ENCODE measurements at regions not wholly inside any gene's neighbourhood (a gene's known extent, or its start where the extent isn't known, plus 50 kb on each side); places are given as distances from the start of the nearest gene placed in this dataset.
A peak's percentile ranks its signal among the peaks of the same experiment; 100 is the strongest.
"Not testable (repeated sequence)": the region's sequence is repeated elsewhere in the genome, so short reads cannot be mapped to it uniquely, and the experiment has no call there.

GRCh38 chr9:88831713-88832407, 159.4 kb upstream of the S1PR3 start:
- FAIRE-seq (no peak), DNase-seq (ENCODE audit: insufficient read length, low spot score) (no peak)

GRCh38 chr9:88833946-88834345, 157.3 kb upstream of the S1PR3 start:
- DNase-seq (ENCODE audit: insufficient read length, low spot score) (no peak), FAIRE-seq (no peak)

- DNase-seq (ENCODE audit: insufficient read length, low spot score) (no peak), FAIRE-seq (no peak)
Observed at GRCh38 chr9:88835038-88835466, 156.2 kb upstream of the S1PR3 start.

- FAIRE-seq = no peak
Observed at GRCh38 chr9:88835772-88836171, 155.5 kb upstream of the S1PR3 start.

GRCh38 chr9:88837731-88838130, 153.5 kb upstream of the S1PR3 start:
- DNase-seq (ENCODE audit: insufficient read length, low spot score) (no peak), FAIRE-seq (no peak)

More at GRCh38 chr9:88835772-88836171, 155.5 kb upstream of the S1PR3 start:
- no peak for DNase-seq (ENCODE audit: insufficient read length, low spot score)

GRCh38 chr9:88849878-88850277, 141.4 kb upstream of the S1PR3 start:
- not testable (repeated sequence) for FAIRE-seq; DNase-seq (ENCODE audit: insufficient read length, low spot score)

- DNase-seq (ENCODE audit: insufficient read length, low spot score) (peak; percentile 61), FAIRE-seq (no peak)
Observed at GRCh38 chr9:88852794-88853193, 138.5 kb upstream of the S1PR3 start.

- FAIRE-seq = no peak
- no peak for DNase-seq (ENCODE audit: insufficient read length, low spot score)
Observed at GRCh38 chr9:88870627-88871026, 120.6 kb upstream of the S1PR3 start.

GRCh38 chr9:88871669-88872068, 119.6 kb upstream of the S1PR3 start:
- no peak for FAIRE-seq
- DNase-seq (ENCODE audit: insufficient read length, low spot score) = no peak

- FAIRE-seq = no peak
- no peak for DNase-seq (ENCODE audit: insufficient read length, low spot score)
Observed at GRCh38 chr9:88872192-88872946, 118.9 kb upstream of the S1PR3 start.

- DNase-seq (ENCODE audit: insufficient read length, low spot score) (no peak), FAIRE-seq (no peak)
Observed at GRCh38 chr9:88873635-88874034, 117.6 kb upstream of the S1PR3 start.

- no peak for FAIRE-seq
- no peak for DNase-seq (ENCODE audit: insufficient read length, low spot score)
Observed at GRCh38 chr9:88874391-88874790, 116.9 kb upstream of the S1PR3 start.

GRCh38 chr9:88875400-88876120, 115.7 kb upstream of the S1PR3 start:
- FAIRE-seq = no peak
- DNase-seq (ENCODE audit: insufficient read length, low spot score) = no peak

- no peak for FAIRE-seq
Observed at GRCh38 chr9:88880199-88880598, 111.1 kb upstream of the S1PR3 start.

GRCh38 chr9:88884291-88884690, 107.0 kb upstream of the S1PR3 start:
- DNase-seq (ENCODE audit: insufficient read length, low spot score); FAIRE-seq: not testable (repeated sequence)

More at GRCh38 chr9:88880199-88880598, 111.1 kb upstream of the S1PR3 start:
- DNase-seq (ENCODE audit: insufficient read length, low spot score) = no peak

- DNase-seq (ENCODE audit: insufficient read length, low spot score); FAIRE-seq: not testable (repeated sequence)
Observed at GRCh38 chr9:88886762-88887161, 104.5 kb upstream of the S1PR3 start.

- DNase-seq (ENCODE audit: insufficient read length, low spot score) = no peak
- FAIRE-seq = no peak
Observed at GRCh38 chr9:88889386-88889785, 101.9 kb upstream of the S1PR3 start.

- DNase-seq (ENCODE audit: insufficient read length, low spot score) (no peak), FAIRE-seq (no peak)
Observed at GRCh38 chr9:88890546-88890945, 100.7 kb upstream of the S1PR3 start.

GRCh38 chr9:88891040-88891439, 100.2 kb upstream of the S1PR3 start:
- no peak for DNase-seq (ENCODE audit: insufficient read length, low spot score)
- no peak for FAIRE-seq

- DNase-seq (ENCODE audit: insufficient read length, low spot score) (no peak), FAIRE-seq (no peak)
Observed at GRCh38 chr9:88892724-88893123, 98.5 kb upstream of the S1PR3 start.

GRCh38 chr9:88897081-88897480, 94.2 kb upstream of the S1PR3 start:
- FAIRE-seq = no peak
- DNase-seq (ENCODE audit: insufficient read length, low spot score) = no peak
